ENCODE measurements at regions not wholly inside any gene's neighbourhood (a gene's known extent, or its start where the extent isn't known, plus 50 kb on each side); places are given as distances from the start of the nearest gene placed in this dataset.

DNA sequence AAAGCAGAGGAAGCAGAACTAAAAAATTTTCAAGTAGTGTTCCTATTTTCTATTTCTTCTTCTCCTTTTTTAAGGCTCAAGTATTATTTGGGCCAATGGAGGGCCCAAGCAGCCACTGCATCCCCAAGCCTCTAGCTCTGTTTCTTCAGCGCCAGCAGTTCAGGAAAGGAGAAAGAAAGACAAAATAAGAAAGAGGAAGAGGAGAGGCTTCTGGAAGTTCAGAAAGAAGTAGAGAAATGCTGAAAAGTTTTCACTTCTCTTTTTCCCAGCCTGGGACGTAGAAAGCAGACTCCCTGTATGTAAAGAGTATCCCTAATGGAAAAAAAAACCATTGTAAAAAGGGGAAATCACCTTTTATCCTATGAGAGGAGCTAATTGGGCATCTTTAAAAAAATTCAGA is 165.5 kb upstream of the KLF12 start:
- TF ChIP-seq, protein P1, sequence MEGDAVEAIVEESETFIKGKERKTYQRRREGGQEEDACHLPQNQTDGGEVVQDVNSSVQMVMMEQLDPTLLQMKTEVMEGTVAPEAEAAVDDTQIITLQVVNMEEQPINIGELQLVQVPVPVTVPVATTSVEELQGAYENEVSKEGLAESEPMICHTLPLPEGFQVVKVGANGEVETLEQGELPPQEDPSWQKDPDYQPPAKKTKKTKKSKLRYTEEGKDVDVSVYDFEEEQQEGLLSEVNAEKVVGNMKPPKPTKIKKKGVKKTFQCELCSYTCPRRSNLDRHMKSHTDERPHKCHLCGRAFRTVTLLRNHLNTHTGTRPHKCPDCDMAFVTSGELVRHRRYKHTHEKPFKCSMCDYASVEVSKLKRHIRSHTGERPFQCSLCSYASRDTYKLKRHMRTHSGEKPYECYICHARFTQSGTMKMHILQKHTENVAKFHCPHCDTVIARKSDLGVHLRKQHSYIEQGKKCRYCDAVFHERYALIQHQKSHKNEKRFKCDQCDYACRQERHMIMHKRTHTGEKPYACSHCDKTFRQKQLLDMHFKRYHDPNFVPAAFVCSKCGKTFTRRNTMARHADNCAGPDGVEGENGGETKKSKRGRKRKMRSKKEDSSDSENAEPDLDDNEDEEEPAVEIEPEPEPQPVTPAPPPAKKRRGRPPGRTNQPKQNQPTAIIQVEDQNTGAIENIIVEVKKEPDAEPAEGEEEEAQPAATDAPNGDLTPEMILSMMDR (IDR thresholded peaks at IDR 0.05), result no peak
- TF ChIP-seq POLR2A (IDR thresholded peaks at IDR 0.05), result no peak
- no peak for TF ChIP-seq POLR2AphosphoS5 (IDR thresholded peaks at IDR 0.05; ENCODE audit: insufficient read depth in 1 of 2, low read depth in 1 of 2)
